HCT116 (cell line): ENCODE measurements at regions not wholly inside any gene's neighbourhood (a gene's known extent, or its start where the extent isn't known, plus 50 kb on each side); places are given as distances from the start of the nearest gene placed in this dataset.

ENCODE experiments used
- ZNF274 ChIP-seq: fragments of 200-500 bp; sonication (Bioruptor generic); IDR thresholded peaks from 2 replicates; pipeline ENCODE4 v1.6.1; 2014; ENCODE audit warnings: mild to moderate bottlenecking, low read depth, low read length, inconsistent platforms
- TF ChIP-seq, protein P1 (sequence below), 3 experiments: fragments of 200-600 bp in 1 of 3; sonication (generic) in 1 of 3; IDR thresholded peaks in 2 of 3; conservative IDR thresholded peaks in 1 of 3; 2 replicates each; pipeline ENCODE4 v1.5.1; 2012 to 2017; ENCODE audit warnings: low read depth in 2 of 3, low read length in 2 of 3, antibody characterized with exemption in 1 of 3, borderline replicate concordance in 1 of 3, control low read depth in 1 of 3, mild to moderate bottlenecking in 1 of 3, mixed read lengths in 1 of 3, mixed run types in 1 of 3, moderate library complexity in 1 of 3; ENCODE audit not compliant: insufficient read depth in 1 of 3
- TF ChIP-seq, protein P2 (sequence below): IDR thresholded peaks from 2 replicates; pipeline ENCODE4 v1.6.1; 2012; ENCODE audit warnings: low read depth

- TF ChIP-seq ZNF274, result no peak
- TF ChIP-seq, protein P1, sequence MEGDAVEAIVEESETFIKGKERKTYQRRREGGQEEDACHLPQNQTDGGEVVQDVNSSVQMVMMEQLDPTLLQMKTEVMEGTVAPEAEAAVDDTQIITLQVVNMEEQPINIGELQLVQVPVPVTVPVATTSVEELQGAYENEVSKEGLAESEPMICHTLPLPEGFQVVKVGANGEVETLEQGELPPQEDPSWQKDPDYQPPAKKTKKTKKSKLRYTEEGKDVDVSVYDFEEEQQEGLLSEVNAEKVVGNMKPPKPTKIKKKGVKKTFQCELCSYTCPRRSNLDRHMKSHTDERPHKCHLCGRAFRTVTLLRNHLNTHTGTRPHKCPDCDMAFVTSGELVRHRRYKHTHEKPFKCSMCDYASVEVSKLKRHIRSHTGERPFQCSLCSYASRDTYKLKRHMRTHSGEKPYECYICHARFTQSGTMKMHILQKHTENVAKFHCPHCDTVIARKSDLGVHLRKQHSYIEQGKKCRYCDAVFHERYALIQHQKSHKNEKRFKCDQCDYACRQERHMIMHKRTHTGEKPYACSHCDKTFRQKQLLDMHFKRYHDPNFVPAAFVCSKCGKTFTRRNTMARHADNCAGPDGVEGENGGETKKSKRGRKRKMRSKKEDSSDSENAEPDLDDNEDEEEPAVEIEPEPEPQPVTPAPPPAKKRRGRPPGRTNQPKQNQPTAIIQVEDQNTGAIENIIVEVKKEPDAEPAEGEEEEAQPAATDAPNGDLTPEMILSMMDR (IDR thresholded peaks at IDR 0.05 in 2 of 3, conservative IDR thresholded peaks at IDR 0.05 in 1 of 3; ENCODE audit: borderline replicate concordance in 1 of 3, insufficient read depth in 1 of 3, low read depth in 2 of 3, low read length in 2 of 3), result no peak
- TF ChIP-seq, protein P2, sequence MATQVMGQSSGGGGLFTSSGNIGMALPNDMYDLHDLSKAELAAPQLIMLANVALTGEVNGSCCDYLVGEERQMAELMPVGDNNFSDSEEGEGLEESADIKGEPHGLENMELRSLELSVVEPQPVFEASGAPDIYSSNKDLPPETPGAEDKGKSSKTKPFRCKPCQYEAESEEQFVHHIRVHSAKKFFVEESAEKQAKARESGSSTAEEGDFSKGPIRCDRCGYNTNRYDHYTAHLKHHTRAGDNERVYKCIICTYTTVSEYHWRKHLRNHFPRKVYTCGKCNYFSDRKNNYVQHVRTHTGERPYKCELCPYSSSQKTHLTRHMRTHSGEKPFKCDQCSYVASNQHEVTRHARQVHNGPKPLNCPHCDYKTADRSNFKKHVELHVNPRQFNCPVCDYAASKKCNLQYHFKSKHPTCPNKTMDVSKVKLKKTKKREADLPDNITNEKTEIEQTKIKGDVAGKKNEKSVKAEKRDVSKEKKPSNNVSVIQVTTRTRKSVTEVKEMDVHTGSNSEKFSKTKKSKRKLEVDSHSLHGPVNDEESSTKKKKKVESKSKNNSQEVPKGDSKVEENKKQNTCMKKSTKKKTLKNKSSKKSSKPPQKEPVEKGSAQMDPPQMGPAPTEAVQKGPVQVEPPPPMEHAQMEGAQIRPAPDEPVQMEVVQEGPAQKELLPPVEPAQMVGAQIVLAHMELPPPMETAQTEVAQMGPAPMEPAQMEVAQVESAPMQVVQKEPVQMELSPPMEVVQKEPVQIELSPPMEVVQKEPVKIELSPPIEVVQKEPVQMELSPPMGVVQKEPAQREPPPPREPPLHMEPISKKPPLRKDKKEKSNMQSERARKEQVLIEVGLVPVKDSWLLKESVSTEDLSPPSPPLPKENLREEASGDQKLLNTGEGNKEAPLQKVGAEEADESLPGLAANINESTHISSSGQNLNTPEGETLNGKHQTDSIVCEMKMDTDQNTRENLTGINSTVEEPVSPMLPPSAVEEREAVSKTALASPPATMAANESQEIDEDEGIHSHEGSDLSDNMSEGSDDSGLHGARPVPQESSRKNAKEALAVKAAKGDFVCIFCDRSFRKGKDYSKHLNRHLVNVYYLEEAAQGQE, result no peak
These were observed 449.1 kb downstream of the TNS1 start for GRCh38 chr2:217553679-217554078.
